Astrocyte of the hippocampus (primary cell): ENCODE measurements at regions not wholly inside any gene's neighbourhood (a gene's known extent, or its start where the extent isn't known, plus 50 kb on each side); places are given as distances from the start of the nearest gene placed in this dataset.
"Not testable (repeated sequence)": the region's sequence is repeated elsewhere in the genome, so short reads cannot be mapped to it uniquely, and the experiment has no call there.

Experiments used
- DNase-seq: peaks from one replicate; pipeline ENCODE4 v3.0.0; 2011; ENCODE audit warnings: low read depth, low spot score

- DNase-seq = not testable (repeated sequence)
These were observed 84.7 kb upstream of the SFSWAP start for GRCh38 chr12:131625966-131626722.

- not testable (repeated sequence) for DNase-seq
These were observed 83.5 kb upstream of the SFSWAP start for GRCh38 chr12:131627151-131628022.

- no peak for DNase-seq
These were observed 82.7 kb upstream of the SFSWAP start for GRCh38 chr12:131628023-131628740.

- DNase-seq = no peak
These were observed 82.0 kb upstream of the SFSWAP start for GRCh38 chr12:131628766-131629448.

- no peak for DNase-seq
These were observed 79.7 kb upstream of the SFSWAP start for GRCh38 chr12:131631230-131631629.

- not testable (repeated sequence) for DNase-seq
These were observed 78.8 kb upstream of the SFSWAP start for GRCh38 chr12:131631889-131632651.

DNA sequence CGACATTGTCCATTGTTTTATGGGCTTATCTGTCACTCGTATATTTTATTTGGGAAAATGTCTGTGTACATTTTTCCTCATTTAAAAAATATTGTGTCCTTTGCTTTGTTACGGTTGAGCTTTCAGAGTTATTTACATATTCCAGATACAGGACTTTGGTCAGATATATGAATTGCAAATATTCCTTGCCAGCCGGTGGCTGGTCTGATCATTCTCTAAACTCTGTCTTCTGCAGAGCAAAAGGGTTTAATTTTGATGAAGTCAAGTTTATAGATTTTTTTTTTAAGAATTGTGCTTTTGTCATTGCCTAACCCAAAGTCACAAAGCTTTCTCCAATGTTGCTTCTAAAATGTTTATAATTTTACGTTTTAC, 78.3 kb upstream of the SFSWAP start:
- not testable (repeated sequence) for DNase-seq

DNA sequence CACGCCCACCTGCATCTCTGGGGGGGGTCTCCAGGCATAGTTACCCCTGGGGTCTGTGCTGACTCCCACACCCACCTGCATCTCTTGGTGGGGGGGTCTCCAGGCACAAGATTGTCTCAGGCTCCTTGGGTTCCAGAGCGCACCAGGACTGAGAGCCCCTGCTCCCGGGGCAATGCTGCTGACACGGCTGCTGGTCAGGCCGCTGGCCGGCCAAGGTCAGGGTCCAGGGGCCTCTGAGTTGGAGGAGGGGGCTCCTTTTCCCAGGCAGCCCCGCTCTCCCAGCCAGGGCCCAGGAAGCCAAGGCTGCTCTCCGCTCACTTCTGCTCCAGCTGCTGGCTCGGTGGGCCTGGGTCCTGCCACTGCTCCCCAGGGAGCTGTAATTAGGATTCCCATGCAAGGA, 77.3 kb upstream of the SFSWAP start:
- DNase-seq = not testable (repeated sequence)

GRCh38 chr12:131634037-131634436, 76.9 kb upstream of the SFSWAP start:
- DNase-seq = no peak

DNA sequence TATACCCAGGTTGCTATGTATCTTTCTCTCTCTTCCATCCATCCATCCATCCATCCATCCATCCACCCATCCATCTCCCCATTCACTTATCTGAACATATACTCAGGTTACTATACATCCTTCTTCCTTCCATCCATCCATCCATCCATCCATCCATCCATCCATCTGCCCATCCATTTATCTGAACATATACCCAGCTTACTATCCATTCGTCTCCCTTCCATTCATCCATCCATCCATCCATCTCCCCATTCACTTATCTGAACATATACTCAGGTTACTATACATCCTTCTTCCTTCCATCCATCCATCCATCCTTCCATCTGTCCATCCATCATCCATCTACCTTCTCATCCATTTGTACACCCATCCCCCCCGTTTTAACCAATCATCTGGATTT, 75.9 kb upstream of the SFSWAP start:
- not testable (repeated sequence) for DNase-seq

GRCh38 chr12:131635491-131636122, 75.3 kb upstream of the SFSWAP start:
- peak; percentile 0 for DNase-seq

DNA sequence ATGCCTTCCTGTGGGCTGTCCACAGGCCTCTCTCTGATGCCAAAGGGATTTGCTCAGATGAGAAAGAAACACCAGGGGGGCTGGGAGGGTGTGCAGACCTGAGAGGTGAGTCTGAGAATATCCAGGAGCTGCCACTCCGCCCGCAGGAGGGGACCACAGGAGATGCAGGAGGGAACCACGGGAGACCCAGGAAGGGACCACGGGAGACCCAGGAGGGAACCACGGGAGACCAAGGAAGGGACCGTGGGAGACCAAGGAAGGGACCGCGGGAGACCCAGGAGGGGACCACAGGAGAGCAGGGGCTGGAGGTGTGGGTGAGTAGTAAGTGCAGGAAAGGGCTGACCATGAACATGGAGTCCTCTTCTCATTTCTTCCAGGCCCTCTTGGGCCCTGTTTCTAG, 74.6 kb upstream of the SFSWAP start:
- no peak for DNase-seq

- DNase-seq = peak; percentile 0
These were observed 73.7 kb upstream of the SFSWAP start for GRCh38 chr12:131636940-131637750.

DNA sequence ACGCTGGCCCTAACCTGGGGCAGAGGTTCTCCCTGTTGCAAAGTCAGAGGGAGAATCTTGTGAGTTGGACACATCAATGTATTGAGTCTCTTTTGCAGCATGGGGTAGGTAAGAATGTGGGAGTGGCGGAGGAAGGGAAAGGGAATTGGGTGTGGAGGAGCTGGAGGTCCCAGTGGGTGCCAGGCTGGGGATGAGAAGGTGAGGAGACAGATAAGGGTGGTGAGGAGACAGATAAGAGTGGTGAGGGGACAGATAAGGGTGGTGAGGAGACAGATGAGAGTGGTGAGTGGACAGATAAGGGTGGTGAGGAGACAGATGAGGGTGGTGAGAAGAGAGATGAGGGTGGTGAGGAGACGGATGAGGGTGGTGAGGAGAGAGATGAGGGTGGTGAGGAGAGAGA, 72.9 kb upstream of the SFSWAP start:
- no peak for DNase-seq

GRCh38 chr12:131639270-131639940, 71.5 kb upstream of the SFSWAP start:
- DNase-seq = no peak

DNA sequence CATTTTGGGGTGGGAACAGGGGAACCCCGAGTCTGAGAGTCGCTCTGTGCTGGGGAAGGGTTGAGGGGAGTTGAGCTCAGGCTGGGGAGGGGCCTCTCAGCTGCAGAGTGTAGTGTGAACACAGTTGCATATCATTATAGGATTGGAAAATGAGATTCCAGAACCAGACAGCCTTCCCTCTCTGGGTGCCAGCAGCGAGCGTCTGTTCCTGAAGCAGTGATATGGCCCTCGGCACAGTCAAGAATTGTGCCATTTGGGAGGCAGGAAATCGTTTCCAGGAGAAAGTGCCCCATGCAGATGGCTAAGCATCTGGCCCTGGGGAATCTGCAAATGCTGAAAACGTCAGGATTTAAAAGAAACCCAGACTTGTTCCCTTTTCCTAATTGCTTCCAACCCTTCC, 70.4 kb upstream of the SFSWAP start:
- no peak for DNase-seq

GRCh38 chr12:131641315-131641714, 69.6 kb upstream of the SFSWAP start:
- no peak for DNase-seq

GRCh38 chr12:131642101-131642540, 68.8 kb upstream of the SFSWAP start:
- DNase-seq = no peak

GRCh38 chr12:131642771-131643170, 68.1 kb upstream of the SFSWAP start:
- DNase-seq = no peak
